ENCODE measurements at regions not wholly inside any gene's neighbourhood (a gene's known extent, or its start where the extent isn't known, plus 50 kb on each side); places are given as distances from the start of the nearest gene placed in this dataset.

DNA sequence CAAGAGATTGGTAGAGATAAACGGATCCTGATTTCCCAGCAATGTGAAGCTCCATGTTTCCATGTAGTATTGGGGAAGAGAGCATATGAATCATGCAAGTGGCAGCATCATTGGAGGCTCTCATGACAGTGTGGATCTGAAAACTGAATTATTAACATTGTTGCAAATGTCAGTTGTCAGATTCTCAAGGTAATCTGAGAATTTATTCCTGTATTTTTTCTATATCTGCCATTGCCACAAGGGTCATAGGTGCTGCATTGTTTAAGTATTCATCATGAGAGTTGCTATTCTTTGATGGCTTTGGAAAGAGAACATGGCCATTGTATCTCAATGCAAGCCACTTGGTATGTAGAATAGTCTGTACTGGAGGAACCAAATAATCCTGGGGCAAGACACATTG lies 1217.0 kb upstream of the ZEB2 start:
- no peak overlapping the region for H3K4me3 Mint-ChIP-seq
- no peak overlapping the region for H3K27ac Mint-ChIP-seq
- H3K36me3 Mint-ChIP-seq: no peaks in the 10 kb centered on the region
- no peaks in the 10 kb centered on the region for H3K9me3 Mint-ChIP-seq
- peaks cover 4 to 20% (median 10%) of the 10 kb centered on the region in 3 donors for H3K4me1 Mint-ChIP-seq
- H3K27me3 Mint-ChIP-seq: no peaks in the 10 kb centered on the region

DNA sequence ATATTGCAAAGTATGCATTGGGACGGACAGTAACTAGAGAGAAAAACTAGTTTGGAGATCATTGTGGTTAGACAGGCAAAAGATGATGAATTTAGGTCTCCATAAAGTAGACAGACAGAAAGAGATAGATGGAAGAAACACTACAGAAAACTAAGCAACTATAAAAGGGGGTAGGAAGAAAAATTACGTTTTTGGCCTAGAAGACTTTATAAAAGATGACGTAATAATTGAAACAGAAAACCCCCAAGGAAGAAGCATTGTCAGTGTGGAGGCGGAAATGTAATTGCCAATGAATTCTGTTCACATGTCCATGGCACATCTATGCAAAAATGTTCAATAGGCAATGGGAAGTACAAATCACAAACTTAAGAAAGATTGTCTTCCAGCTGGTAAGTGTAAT lies 1211.5 kb upstream of the ZEB2 start:
- Mint-ChIP-seq H3K27ac (no peak overlapping the region), H3K9me3 (no peaks in the 10 kb centered on the region), H3K36me3 (peaks cover 1% of the 10 kb centered on the region), H3K27me3 (no peaks in the 10 kb centered on the region), H3K4me1 (no peaks in the 10 kb centered on the region), H3K4me3 (no peak overlapping the region)

DNA sequence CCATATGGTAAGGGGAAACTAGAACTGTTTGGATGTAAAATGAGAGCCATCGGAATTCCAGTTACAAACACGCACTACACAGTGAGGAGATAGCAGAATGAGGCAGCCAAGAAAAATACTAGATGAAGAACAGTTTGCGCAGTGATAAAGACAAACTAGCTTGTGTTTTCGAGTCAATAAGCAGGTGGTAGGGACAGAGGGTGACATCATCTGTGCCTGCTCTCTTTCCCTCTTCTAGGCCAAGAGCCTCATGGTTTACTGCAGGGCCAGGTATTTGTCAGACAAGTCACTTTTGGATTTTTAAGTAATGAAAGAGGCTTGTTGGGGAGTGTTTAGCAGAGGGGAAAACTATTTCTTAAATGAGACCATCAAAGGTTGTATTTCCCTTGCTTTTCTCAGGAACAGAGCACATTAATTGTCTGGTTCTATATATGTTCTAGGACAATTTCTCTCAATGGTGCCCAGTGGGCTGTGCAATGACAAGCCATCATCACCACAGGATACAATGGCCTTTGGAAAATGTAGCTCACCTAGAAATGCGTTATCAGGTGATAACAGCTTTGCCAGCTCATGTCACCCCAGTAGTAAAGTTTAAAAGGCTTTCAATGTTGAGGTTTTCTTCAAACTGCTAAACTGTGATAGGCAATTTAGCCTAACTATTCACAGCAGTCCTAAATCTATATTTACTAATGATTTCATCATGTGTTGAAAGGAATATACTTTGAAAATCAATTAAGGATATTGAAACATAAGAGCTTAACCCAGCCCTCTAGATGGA lies 1210.3 kb upstream of the ZEB2 start:
- no peaks in the 10 kb centered on the region for H3K9me3 Mint-ChIP-seq
- peaks cover 1% of the 10 kb centered on the region for H3K36me3 Mint-ChIP-seq
- no peak overlapping the region for H3K27ac Mint-ChIP-seq
- no peak overlapping the region for H3K4me3 Mint-ChIP-seq
- H3K27me3 Mint-ChIP-seq: no peaks in the 10 kb centered on the region
- no peaks in the 10 kb centered on the region for H3K4me1 Mint-ChIP-seq

DNA sequence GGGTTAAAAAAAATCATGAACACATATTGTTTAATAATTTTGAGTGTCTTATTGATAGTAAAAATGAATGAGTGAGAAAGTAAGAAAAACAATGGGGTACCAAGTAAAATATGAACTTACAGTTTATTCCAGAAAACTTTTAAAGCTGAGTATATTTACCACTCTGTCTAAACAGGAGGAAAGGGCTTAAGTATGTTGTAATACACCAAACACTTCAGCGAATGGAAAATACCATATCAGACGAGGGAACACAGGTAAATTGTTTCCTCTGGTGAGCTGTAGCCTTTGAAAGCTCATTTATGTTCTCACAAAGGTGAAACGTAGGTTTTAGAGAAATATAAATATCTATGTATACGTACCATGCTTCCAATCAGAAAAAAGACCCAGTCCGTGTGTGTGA lies 1209.6 kb upstream of the ZEB2 start:
- Mint-ChIP-seq H3K4me1 (no peaks in the 10 kb centered on the region), H3K27ac (no peak overlapping the region), H3K4me3 (no peak overlapping the region), H3K27me3 (no peaks in the 10 kb centered on the region), H3K36me3 (peaks cover 1% of the 10 kb centered on the region), H3K9me3 (no peaks in the 10 kb centered on the region)

DNA sequence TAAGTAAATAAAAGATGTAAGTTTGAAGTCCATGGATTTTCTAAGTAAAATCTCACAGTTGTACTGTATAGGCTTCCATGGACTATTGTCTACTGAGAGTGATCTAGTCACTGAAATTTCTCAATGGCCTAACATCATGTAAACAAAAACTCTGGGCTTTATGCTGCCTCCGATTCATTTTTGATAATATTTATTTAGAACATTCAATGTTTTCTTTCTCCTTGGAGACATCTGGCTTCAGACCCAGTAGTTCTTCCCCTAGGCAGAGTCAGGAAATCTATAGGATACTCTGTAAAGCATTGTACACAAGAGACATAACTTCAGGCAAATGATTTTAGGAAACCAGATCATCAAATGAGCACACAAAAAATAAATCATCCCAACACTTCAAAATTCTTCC lies 1208.6 kb upstream of the ZEB2 start:
- Mint-ChIP-seq H3K9me3 (no peaks in the 10 kb centered on the region), H3K36me3 (peaks cover 1% of the 10 kb centered on the region), H3K27ac (no peak overlapping the region), H3K27me3 (no peaks in the 10 kb centered on the region), H3K4me3 (no peak overlapping the region), H3K4me1 (no peaks in the 10 kb centered on the region)

DNA sequence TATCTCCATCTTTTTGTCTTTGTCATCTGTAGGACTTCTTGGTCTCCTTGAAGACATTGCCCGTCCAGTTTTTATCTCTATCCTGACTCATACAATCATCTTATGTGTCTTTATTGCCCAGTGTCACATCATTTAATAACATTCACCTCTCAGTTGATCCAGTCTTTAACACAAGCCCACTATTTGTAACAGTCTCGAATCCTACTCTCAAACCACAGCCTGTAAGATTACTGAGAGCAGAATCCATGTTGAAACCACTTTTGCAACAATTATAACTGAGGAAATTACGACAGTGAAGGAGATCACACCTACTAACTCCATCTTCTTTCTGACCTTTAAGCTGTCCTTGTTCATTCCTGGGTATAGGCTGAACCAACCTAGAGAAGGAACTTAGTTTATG lies 1206.0 kb upstream of the ZEB2 start:
- H3K27me3 Mint-ChIP-seq: no peaks in the 10 kb centered on the region
- no peaks in the 10 kb centered on the region for H3K9me3 Mint-ChIP-seq
- H3K36me3 Mint-ChIP-seq: peaks cover 3% of the 10 kb centered on the region
- no peak overlapping the region for H3K27ac Mint-ChIP-seq
- H3K4me1 Mint-ChIP-seq: peaks cover 0 to 5% (median 0%) of the 10 kb centered on the region in 3 donors
- no peak overlapping the region for H3K4me3 Mint-ChIP-seq

DNA sequence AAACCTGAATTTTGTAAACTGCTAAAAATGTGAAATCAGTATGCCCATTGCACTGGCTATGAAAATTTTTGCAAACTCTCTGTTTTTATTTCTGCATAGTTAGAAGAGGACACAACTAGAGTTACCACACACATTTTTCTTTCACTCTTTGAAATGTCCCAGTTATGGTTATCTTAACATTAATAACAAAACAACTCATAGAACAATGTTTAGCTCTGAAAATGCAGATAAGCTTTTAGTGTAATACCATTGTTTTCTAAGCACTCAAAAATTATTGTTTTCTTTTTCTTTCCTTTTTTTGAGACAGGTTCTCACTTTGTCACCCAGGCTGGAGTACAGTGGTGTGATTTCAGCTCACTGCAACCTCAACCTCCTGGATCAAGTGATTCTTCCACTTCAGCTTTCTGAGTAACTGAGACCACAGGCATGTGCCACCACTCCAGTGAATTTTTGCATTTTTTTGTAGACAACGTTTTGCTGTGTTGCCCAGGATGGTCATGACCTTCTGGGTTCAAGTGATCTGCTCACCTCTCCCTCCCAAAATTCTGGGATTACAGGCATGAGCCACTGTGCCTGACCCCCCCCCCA lies 1204.5 kb upstream of the ZEB2 start:
- peaks cover 3% of the 10 kb centered on the region for H3K36me3 Mint-ChIP-seq
- H3K9me3 Mint-ChIP-seq: no peaks in the 10 kb centered on the region
- H3K4me3 Mint-ChIP-seq: no peak overlapping the region
- no peak overlapping the region for H3K27ac Mint-ChIP-seq
- H3K27me3 Mint-ChIP-seq: no peaks in the 10 kb centered on the region
- peaks cover 0 to 5% (median 0%) of the 10 kb centered on the region in 3 donors for H3K4me1 Mint-ChIP-seq

DNA sequence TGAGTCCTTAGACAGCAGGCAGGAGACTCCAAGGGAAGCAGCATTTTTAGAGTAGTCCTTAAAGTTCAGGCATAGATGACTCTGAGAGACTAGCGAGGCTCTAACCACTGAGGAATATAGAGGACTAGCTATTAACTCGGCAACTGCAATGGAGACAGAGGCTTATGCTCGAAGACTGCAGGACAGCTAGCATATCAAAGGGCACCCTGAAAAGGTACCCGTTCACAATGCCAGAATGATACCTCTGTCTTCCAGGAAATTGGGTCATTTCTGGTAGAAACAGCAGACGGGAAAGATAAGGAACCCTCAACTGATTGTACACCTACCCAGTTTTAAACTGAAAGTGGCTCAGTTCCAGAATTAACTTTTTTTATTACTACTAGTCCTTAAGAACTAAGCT lies 1204.0 kb upstream of the ZEB2 start:
- H3K27me3 Mint-ChIP-seq: no peaks in the 10 kb centered on the region
- H3K4me3 Mint-ChIP-seq: peak overlapping the region in 1 of 4 donors; percentile 70
- no peaks in the 10 kb centered on the region for H3K9me3 Mint-ChIP-seq
- H3K36me3 Mint-ChIP-seq: peaks cover 3% of the 10 kb centered on the region
- H3K4me1 Mint-ChIP-seq: peaks cover 0 to 5% (median 0%) of the 10 kb centered on the region in 3 donors
- no peak overlapping the region for H3K27ac Mint-ChIP-seq

DNA sequence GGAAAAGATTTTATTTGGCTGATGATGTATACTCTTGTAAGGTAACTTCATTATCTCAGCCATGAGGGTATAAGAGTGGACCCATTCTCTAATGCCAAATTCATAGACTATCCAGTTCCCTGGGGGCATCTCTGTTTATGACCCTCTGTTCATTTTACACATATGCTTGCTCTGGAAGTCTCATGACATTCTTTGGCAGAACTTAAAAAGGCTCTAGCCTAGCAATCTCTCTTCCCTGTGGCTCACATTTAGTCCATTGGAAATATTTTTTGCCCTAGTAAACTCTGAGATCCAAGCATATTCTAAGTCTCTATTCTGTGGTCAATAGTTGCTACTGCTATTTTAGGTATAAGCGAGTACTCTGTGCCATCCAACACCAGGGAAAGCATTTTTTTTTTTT lies 1201.8 kb upstream of the ZEB2 start:
- Mint-ChIP-seq H3K27me3 (no peaks in the 10 kb centered on the region), H3K4me1 (peaks cover 0 to 5% (median 0%) of the 10 kb centered on the region in 3 donors), H3K27ac (no peak overlapping the region)

DNA sequence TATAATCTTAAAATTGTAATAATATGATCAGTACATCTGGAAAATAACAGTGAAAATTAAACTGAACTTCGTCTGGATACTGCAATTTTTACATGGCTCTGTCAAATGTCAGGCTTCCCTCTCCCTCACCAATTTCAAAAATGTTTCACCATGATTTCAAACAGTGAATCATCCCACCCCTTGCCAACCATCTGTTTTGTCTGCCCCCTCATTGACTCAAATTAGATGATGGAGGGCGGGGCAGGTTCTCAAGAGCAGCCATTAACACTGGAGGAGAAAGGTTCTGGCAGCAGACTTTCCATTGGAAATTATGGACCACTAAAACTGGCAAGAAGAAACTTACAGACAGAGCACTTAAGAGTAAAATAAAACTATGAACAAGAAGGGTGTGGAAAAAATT lies 1195.7 kb upstream of the ZEB2 start:
- H3K4me1 Mint-ChIP-seq: no peaks in the 10 kb centered on the region
- no peak overlapping the region for H3K27ac Mint-ChIP-seq
- peaks cover 2% of the 10 kb centered on the region for H3K36me3 Mint-ChIP-seq
- H3K9me3 Mint-ChIP-seq: peaks cover 0 to 9% (median under 1%) of the 10 kb centered on the region in 3 donors
- H3K4me3 Mint-ChIP-seq: no peak overlapping the region
- H3K27me3 Mint-ChIP-seq: no peaks in the 10 kb centered on the region

More for the DNA sequence above, 1201.8 kb upstream of the ZEB2 start:
- H3K4me3 Mint-ChIP-seq: no peak overlapping the region
- H3K9me3 Mint-ChIP-seq: no peaks in the 10 kb centered on the region
- peaks cover 1% of the 10 kb centered on the region for H3K36me3 Mint-ChIP-seq

DNA sequence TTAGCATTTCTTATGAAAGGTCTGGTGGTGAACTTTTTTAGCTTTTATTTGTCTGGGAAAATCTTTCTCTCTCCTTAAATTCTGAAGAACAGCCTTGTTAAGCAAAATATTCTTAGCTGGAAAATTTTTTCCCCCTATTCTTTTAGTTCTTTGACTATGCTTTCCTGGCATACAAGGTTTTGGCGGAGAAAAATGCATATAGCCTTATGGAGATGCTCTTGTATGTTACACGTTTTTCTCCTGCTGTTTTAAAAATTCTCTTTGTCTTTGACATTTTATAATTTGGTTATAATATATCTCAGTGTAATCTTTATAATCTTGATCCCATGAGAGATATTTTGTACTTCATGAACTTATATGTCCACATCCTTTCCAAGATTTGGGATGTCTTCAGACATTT lies 1190.4 kb upstream of the ZEB2 start:
- H3K27me3 Mint-ChIP-seq: no peaks in the 10 kb centered on the region
- H3K9me3 Mint-ChIP-seq: peaks cover 4 to 16% (median 7%) of the 10 kb centered on the region in 3 donors
- peaks cover 2% of the 10 kb centered on the region for H3K36me3 Mint-ChIP-seq
- no peak overlapping the region for H3K4me3 Mint-ChIP-seq
- H3K4me1 Mint-ChIP-seq: no peaks in the 10 kb centered on the region
- H3K27ac Mint-ChIP-seq: no peak overlapping the region

DNA sequence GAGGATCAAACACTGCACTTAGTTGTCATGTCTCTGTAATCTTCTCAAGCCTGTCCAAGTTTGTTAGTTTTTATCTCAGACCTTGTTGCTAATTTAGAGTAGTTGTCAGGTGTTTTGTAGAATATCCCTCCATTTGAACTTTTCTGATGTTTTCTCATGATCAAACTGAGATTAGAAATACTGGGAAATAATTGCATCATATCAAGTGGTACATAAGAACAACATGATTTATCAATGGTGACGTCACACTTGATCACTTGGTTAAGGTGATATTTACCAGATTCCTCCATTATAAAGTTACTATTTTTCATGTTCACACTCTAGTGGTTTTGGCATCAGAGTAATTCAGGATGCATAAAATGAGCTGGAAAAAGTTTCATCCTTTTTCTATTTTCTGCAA lies 1182.4 kb upstream of the ZEB2 start:
- Mint-ChIP-seq H3K27ac (no peak overlapping the region), H3K4me1 (peaks cover 0 to 2% (median 0%) of the 10 kb centered on the region in 3 donors), H3K27me3 (no peaks in the 10 kb centered on the region), H3K9me3 (peaks cover 3 to 4% (median 4%) of the 10 kb centered on the region in 3 donors), H3K36me3 (no peaks in the 10 kb centered on the region), H3K4me3 (no peak overlapping the region)

DNA sequence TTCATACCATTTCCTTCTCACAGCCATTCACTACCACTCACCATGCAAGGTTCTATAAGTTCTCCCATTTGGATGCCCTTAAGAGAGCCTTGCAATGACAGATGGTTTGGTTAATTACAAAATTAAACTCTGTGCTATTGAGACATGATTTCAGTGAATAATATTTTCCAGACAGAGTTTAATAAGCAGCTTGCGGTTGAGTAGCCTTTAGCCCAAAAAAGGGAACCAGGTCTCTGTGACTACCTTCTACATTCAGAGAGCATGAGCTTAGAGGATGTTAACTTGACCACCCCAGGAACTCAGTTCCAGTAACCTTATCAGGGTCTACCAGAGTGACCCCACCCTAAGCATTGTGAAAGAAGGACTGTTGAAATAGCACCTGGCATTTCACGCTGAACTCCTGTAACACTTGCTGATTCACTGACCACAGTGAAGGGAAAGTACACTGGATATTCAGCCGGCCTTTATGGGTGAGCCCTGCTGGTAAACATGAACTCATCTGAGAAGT lies 1173.1 kb upstream of the ZEB2 start:
- peaks cover 18 to 33% (median 22%) of the 10 kb centered on the region in 3 donors for H3K4me1 Mint-ChIP-seq
- H3K36me3 Mint-ChIP-seq: peaks cover 3% of the 10 kb centered on the region
- H3K27me3 Mint-ChIP-seq: no peaks in the 10 kb centered on the region
- H3K9me3 Mint-ChIP-seq: no peaks in the 10 kb centered on the region
- H3K4me3 Mint-ChIP-seq: peak overlapping the region in 1 of 4 donors; percentile 84
- no peak overlapping the region for H3K27ac Mint-ChIP-seq

DNA sequence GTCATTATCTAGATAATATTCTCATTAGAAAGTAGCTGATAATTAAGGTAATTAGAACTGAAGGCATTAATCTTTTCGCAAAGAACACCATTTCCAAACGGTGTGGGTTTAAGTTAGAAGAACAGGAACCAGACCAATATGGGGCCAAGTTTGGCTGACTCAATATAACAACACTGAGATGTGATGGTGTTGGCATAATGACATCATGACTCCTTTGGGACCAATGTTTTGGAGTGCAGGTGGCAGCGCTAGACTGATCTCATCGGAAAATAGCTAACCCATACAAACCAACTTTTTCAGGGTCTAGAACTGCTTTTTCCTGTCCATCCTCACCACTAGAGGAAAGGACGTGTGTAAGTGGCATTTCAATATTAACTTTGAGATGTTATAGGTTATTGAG lies 1171.7 kb upstream of the ZEB2 start:
- H3K9me3 Mint-ChIP-seq: no peaks in the 10 kb centered on the region
- peaks cover 25 to 38% (median 30%) of the 10 kb centered on the region in 3 donors for H3K4me1 Mint-ChIP-seq
- no peak overlapping the region for H3K4me3 Mint-ChIP-seq
- H3K27ac Mint-ChIP-seq: no peak overlapping the region
- no peaks in the 10 kb centered on the region for H3K27me3 Mint-ChIP-seq
- H3K36me3 Mint-ChIP-seq: peaks cover 1% of the 10 kb centered on the region

DNA sequence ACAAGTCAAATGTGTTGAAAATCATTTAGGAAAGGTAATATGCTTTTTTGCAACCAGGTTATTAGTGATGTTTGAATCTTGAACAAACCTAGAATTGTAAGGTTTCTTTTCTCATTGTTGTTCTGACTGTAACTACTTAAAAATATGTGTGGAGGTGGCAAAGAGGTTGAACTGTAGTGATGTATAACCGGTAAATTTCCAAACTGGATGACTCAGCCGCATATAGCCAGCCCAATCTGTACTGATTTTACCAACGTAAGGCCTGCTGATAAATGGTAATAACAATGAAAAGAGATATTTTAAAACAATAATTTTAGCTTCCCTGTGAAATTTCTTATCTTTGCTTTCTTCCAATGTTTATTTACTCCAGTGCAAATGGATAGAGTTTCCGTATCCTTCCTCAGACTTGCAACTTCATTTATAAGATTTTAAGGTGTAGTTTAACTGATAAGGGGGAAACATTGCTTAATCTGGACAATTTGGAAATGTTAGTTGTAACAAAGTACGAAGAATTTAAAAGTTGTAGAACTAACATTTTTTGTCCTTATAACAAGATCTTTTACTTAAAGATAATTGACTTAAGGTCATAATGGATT lies 1170.4 kb upstream of the ZEB2 start:
- Mint-ChIP-seq H3K4me1 (peaks cover 23 to 36% (median 29%) of the 10 kb centered on the region in 3 donors), H3K4me3 (no peak overlapping the region), H3K9me3 (no peaks in the 10 kb centered on the region)

More for the DNA sequence above, 1170.4 kb upstream of the ZEB2 start:
- H3K27me3 Mint-ChIP-seq: no peaks in the 10 kb centered on the region
- H3K27ac Mint-ChIP-seq: no peak overlapping the region
- peaks cover 1% of the 10 kb centered on the region for H3K36me3 Mint-ChIP-seq
